T-cell (primary cell): ENCODE measurements at regions not wholly inside any gene's neighbourhood (a gene's known extent, or its start where the extent isn't known, plus 50 kb on each side); places are given as distances from the start of the nearest gene placed in this dataset.

Experiments
- ATAC-seq, 4 experiments: fragments of 200-7000 bp in 3 of 4; fragments of 150-1000 bp in 1 of 4; cut with Tn5 transposase; replicated peaks in 1 of 4; 1 replicate in 3 of 4; 2 replicates in 1 of 4; pipeline ENCODE4 v1.10.0; 2021; ENCODE audit warnings: moderate library complexity in 3 of 4, mild to moderate bottlenecking in 2 of 4, moderate number of reproducible peaks in 1 of 4
- CTCF ChIA-PET, 2 donors: fragments of 300-600 bp; sonication (Branson Sonifier 250); formaldehyde crosslinking; loops; one replicate each; lab custom pipeline; 2022; ENCODE audit warnings: antibody characterized with exemption in 2 of 2; lab: Charles Lee
- POLR2A ChIA-PET, 2 donors: fragments of 300-600 bp; sonication (Branson Sonifier 250); formaldehyde crosslinking; loops; one replicate each; lab custom pipeline; 2022; ENCODE audit warnings: antibody characterized with exemption in 2 of 2; lab: Charles Lee
- DNase-seq, 35 experiments: peaks; one replicate each; pipeline versions ENCODE4 v3.0.0 to v3.0.0-alpha.2; 2013 to 2023
- H3K27ac ChIP-seq: one replicate; pipeline ENCODE4 v1.5.1; 2013; ENCODE audit warnings: low read length
- H3K27me3 ChIP-seq, 2 experiments: replicated peaks in 1 of 2; 1 replicate in 1 of 2; 2 replicates in 1 of 2; pipeline versions ENCODE4 v1.6.1 to v1.7.0; 2013; ENCODE audit warnings: low read length in 1 of 2, mixed read lengths in 1 of 2; ENCODE audit not compliant: control insufficient read depth in 2 of 2, insufficient read depth in 2 of 2; ENCODE audit errors: extremely low read depth in 1 of 2
- H3K36me3 ChIP-seq, 2 donors: 1 replicate in 1 of 2; 2 replicates in 1 of 2; pipeline versions ENCODE4 v1.6.1 to v1.7.0; 2013; ENCODE audit warnings: low read length in 1 of 2; ENCODE audit not compliant: control insufficient read depth in 2 of 2, insufficient read depth in 1 of 2; ENCODE audit errors: extremely low read depth in 1 of 2
- H3K4me1 ChIP-seq, 2 experiments: 1 replicate in 1 of 2; 2 replicates in 1 of 2; pipeline versions ENCODE4 v1.6.1 to v1.7.0; 2013; ENCODE audit warnings: low read length in 2 of 2, mixed read lengths in 1 of 2; ENCODE audit not compliant: insufficient read depth in 2 of 2, control insufficient read depth in 1 of 2; ENCODE audit errors: extremely low read depth in 1 of 2
- H3K4me3 ChIP-seq, 2 donors: 1 replicate in 1 of 2; 2 replicates in 1 of 2; pipeline versions ENCODE4 v1.5.1 to v1.7.0; 2013; ENCODE audit warnings: mild to moderate bottlenecking in 2 of 2, low read length in 1 of 2, moderate library complexity in 1 of 2; ENCODE audit not compliant: control insufficient read depth in 1 of 2; ENCODE audit errors: extremely low read depth in 1 of 2
- H3K9me3 ChIP-seq: 2 replicates; pipeline ENCODE4 v1.7.0; 2013
- H3K27ac Mint-ChIP-seq, 2 donors: one replicate each; pipeline ENCODE4 v1.8.0; 2020 to 2021; ENCODE audit warnings: mild to moderate bottlenecking in 2 of 2, mixed read lengths in 2 of 2
- H3K27me3 Mint-ChIP-seq, 2 donors: one replicate each; pipeline ENCODE4 v1.8.0; 2021 to 2022; ENCODE audit warnings: mixed read lengths in 2 of 2
- H3K36me3 Mint-ChIP-seq: one replicate; pipeline ENCODE4 v1.8.0; 2021; ENCODE audit warnings: mixed read lengths
- H3K4me1 Mint-ChIP-seq, 3 donors: one replicate each; pipeline ENCODE4 v1.8.0; 2020 to 2022; ENCODE audit warnings: mixed read lengths in 3 of 3, mild to moderate bottlenecking in 1 of 3
- H3K4me3 Mint-ChIP-seq, 3 donors: one replicate each; pipeline ENCODE4 v1.8.0; 2020 to 2022; ENCODE audit warnings: mild to moderate bottlenecking in 3 of 3, mixed read lengths in 3 of 3, moderate library complexity in 3 of 3
- H3K9me3 Mint-ChIP-seq, 3 donors: one replicate each; pipeline ENCODE4 v1.8.0; 2020 to 2022; ENCODE audit warnings: mixed read lengths in 3 of 3
- WGBS: methylation state at CpG from one replicate; pipeline ENCODE4 v1.1.5; 2013; ENCODE audit warnings: missing lambda C conversion rate; ENCODE audit not compliant: insufficient coverage; 5-methylcytosine and 5-hydroxymethylcytosine counted together

DNA sequence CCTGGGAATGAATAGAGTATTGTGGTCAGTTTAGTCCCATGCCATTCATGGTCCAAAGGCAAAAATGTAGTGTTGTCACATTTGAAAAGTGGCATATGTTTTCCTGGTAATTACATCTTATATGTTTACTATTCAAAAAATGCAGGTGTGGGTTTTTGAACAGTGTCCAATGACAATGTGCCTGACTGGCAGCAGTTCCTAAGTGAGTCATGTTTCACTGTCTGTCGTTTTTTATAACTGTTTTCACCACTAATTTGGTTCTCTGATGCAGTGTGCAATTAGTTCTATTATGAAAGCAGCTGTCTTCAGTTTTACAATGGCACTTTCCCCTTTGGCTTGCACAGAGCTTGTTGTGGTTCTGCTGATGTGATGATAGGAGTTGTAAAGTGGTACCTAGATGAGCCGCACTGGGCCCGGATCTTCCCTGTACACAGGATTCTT, 162.3 kb downstream of the SEM1 start:
- Histone ChIP-seq H3K4me3 (no peak overlapping the region), H3K36me3 (no peaks in the 10 kb centered on the region), H3K4me1 (no peaks in the 10 kb centered on the region), H3K9me3 (no peaks in the 10 kb centered on the region), H3K27ac (no peak overlapping the region), H3K27me3 (no peaks in the 10 kb centered on the region)
- H3K27ac Mint-ChIP-seq, result no peak overlapping the region
- ChIA-PET CTCF (no interaction called here), POLR2A (no interaction called here)
- ATAC-seq (no peak), DNase-seq (no peak)
- H3K9me3 Mint-ChIP-seq, result peaks cover 0 to 3% (median 0%) of the 10 kb centered on the region in 3 donors
- H3K36me3 Mint-ChIP-seq, result no peaks in the 10 kb centered on the region
- H3K27me3 Mint-ChIP-seq, result peaks cover 9 to 14% of the 10 kb centered on the region in 2 donors
- WGBS, result no CpG with 5 or more reads among the region's 3 CpGs
- no peaks in the 10 kb centered on the region for H3K4me1 Mint-ChIP-seq
- H3K4me3 Mint-ChIP-seq, result no peak overlapping the region

DNA sequence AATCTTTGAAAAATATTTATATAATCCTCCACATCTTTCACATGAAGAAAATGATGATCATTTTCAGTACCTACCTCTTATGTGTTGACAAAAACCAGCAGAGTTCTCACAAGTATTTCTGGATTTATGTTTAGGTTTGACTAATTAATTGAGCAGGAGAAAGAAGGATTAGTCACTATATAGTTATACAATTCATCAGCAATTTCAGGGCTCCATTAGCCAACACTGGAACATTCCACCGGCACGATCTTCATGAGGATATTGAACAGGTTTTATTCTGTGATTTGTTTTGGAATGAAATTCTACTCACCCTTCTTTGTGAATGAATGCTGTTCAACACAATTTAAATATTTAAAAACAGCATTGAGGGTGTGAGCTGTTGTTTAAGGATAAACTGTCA, 163.2 kb downstream of the SEM1 start:
- no peak overlapping the region for H3K27ac ChIP-seq
- Mint-ChIP-seq H3K27me3 (peaks cover 11 to 14% of the 10 kb centered on the region in 2 donors), H3K36me3 (no peaks in the 10 kb centered on the region), H3K4me1 (no peaks in the 10 kb centered on the region), H3K27ac (no peak overlapping the region), H3K4me3 (no peak overlapping the region), H3K9me3 (peaks cover 0 to 3% (median 0%) of the 10 kb centered on the region in 3 donors)
- no peaks in the 10 kb centered on the region for H3K27me3 ChIP-seq
- no peaks in the 10 kb centered on the region for H3K36me3 ChIP-seq
- ATAC-seq, result no peak
- no peak overlapping the region for H3K4me3 ChIP-seq
- no CpG with 5 or more reads among the region's 2 CpGs for WGBS
- no peak for DNase-seq
- H3K9me3 ChIP-seq, result no peaks in the 10 kb centered on the region
- POLR2A ChIA-PET, result no interaction called here
- H3K4me1 ChIP-seq, result no peaks in the 10 kb centered on the region
- CTCF ChIA-PET, result no interaction called here

DNA sequence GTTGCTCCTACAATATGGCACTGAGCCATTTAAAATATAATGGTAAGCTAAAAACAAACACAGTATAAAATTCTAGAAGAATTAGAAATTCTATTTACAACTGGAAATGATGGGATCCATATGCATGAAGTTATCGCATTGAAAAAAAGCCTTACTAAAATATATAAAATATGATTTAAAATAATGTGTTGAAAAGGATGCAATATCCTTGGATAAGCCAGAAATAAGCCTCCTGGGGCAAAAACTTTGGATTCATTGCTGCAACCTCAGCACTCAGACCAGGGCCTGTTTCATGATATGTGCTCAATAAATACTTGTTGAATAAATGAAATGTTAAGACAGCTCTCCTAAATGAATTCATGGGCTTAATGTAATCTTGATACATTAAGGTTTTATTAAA, 170.2 kb downstream of the SEM1 start:
- ChIA-PET POLR2A (interaction anchor here in 1 of 2 donors (0.6 kb wide), 1 partner anchor 17 kb away, joined by 3 read pairs; no protein-coding TSS in a partner anchor), CTCF (no interaction called here)
- H3K27me3 ChIP-seq, result no peaks in the 10 kb centered on the region
- Mint-ChIP-seq H3K27ac (no peak overlapping the region), H3K27me3 (peaks cover 3 to 4% of the 10 kb centered on the region in 2 donors), H3K9me3 (no peaks in the 10 kb centered on the region), H3K36me3 (no peaks in the 10 kb centered on the region), H3K4me3 (no peak overlapping the region), H3K4me1 (no peaks in the 10 kb centered on the region)
- H3K4me1 ChIP-seq, result no peaks in the 10 kb centered on the region
- no peaks in the 10 kb centered on the region for H3K36me3 ChIP-seq
- no CpG with 5 or more reads among the region's 1 CpG for WGBS
- ATAC-seq (no peak), DNase-seq (no peak)
- no peak overlapping the region for H3K4me3 ChIP-seq
- H3K9me3 ChIP-seq, result no peaks in the 10 kb centered on the region
- H3K27ac ChIP-seq, result no peak overlapping the region

DNA sequence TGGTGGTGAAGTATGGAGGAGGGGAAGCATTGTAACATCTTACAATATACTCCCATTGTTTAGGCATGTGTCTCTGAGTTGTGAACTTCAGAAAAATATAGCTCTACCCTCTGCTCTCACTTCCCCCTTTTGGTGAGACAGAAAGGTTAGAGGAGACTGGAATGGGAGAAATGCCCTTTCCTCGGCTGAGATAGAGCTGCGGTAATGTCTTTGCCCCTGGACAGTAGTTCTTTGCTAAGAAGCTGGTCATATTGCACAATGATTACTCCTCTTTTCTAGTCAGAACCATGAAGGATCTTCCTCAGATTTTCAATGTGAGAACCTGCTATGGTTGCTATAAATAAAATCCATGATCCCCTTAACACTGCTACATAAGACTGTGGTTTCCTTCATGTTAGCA, 171.0 kb downstream of the SEM1 start:
- peaks cover 3 to 4% of the 10 kb centered on the region in 2 donors for H3K27me3 Mint-ChIP-seq
- no CpG with 5 or more reads among the region's 2 CpGs for WGBS
- no peak overlapping the region for H3K27ac Mint-ChIP-seq
- H3K36me3 Mint-ChIP-seq, result no peaks in the 10 kb centered on the region
- H3K4me3 Mint-ChIP-seq, result no peak overlapping the region
- Histone ChIP-seq H3K27me3 (no peaks in the 10 kb centered on the region), H3K4me1 (no peaks in the 10 kb centered on the region), H3K9me3 (no peaks in the 10 kb centered on the region), H3K36me3 (no peaks in the 10 kb centered on the region), H3K27ac (no peak overlapping the region), H3K4me3 (no peak overlapping the region)
- DNase-seq (no peak), ATAC-seq (no peak)
- no peaks in the 10 kb centered on the region for H3K9me3 Mint-ChIP-seq
- no peaks in the 10 kb centered on the region for H3K4me1 Mint-ChIP-seq
- POLR2A ChIA-PET, result no interaction called here
- CTCF ChIA-PET, result no interaction called here

DNA sequence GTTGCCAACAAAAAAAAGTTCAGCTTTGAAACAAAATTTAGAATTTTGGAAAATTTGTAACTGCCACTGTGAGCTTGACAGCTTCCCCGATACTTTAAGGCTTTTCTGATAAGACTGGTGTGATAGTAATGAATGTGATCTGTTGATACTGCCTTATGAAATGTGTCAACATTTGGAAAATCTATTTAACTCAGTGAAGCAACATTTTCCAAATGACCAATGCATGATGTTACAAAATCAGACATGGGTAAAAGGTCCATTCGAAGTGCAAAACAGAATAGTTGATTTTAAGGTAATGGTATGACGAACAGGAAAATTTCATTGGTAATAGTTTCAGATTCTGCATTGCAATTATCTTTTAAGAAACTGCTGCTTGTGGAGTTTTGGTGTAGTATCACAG, 175.4 kb downstream of the SEM1 start:
- ChIA-PET POLR2A (interaction anchor here in 1 of 2 donors (0.6 kb wide), 1 partner anchor 8 kb away, joined by 10 read pairs; no protein-coding TSS in a partner anchor), CTCF (no interaction called here)
- Histone ChIP-seq H3K9me3 (no peaks in the 10 kb centered on the region), H3K27ac (no peak overlapping the region), H3K4me1 (no peaks in the 10 kb centered on the region), H3K36me3 (no peaks in the 10 kb centered on the region), H3K27me3 (peaks cover 0 to 2% of the 10 kb centered on the region in 2 experiments), H3K4me3 (no peak overlapping the region)
- Mint-ChIP-seq H3K9me3 (no peaks in the 10 kb centered on the region), H3K27me3 (peaks cover 17 to 20% of the 10 kb centered on the region in 2 donors), H3K4me3 (no peak overlapping the region), H3K4me1 (no peaks in the 10 kb centered on the region), H3K27ac (no peak overlapping the region), H3K36me3 (no peaks in the 10 kb centered on the region)
- DNase-seq (no peak), ATAC-seq (no peak)
- WGBS, result no CpG with 5 or more reads among the region's 3 CpGs

DNA sequence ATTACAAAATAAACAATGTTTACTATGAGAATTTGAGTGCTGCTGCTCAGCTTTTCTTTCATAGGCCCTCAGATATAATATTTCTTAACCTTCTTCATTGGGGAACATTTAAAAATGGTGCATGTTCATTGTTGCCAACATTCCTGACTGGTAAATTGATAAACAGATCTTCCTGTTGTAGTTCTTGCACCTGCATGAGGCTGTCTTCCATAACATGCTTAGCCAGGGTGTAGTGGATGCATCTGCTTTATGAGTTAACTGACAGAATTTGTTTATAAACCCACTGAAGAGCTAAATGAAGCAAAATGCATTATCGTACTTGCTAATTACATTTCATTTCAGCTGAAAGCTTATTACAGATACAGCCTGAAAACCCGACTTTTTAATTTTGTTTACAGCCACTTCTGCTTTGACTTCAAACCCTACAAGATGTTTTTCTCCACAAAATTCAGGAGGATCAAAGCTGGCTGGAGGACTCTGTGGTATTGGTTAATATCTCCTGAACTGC, 177.2 kb downstream of the SEM1 start:
- H3K4me3 ChIP-seq, result no peak overlapping the region
- H3K27ac Mint-ChIP-seq, result no peak overlapping the region
- 80% methylated on average over 1 of the region's 2 CpGs for WGBS
- ATAC-seq (no peak), DNase-seq (no peak)
- H3K9me3 Mint-ChIP-seq, result no peaks in the 10 kb centered on the region
- H3K36me3 ChIP-seq, result no peaks in the 10 kb centered on the region
- H3K9me3 ChIP-seq, result no peaks in the 10 kb centered on the region
- no peaks in the 10 kb centered on the region for H3K4me1 ChIP-seq
- no peaks in the 10 kb centered on the region for H3K36me3 Mint-ChIP-seq
- peaks cover 21 to 24% of the 10 kb centered on the region in 2 donors for H3K27me3 Mint-ChIP-seq
- no peak overlapping the region for H3K27ac ChIP-seq
- POLR2A ChIA-PET, result no interaction called here
- no peak overlapping the region for H3K4me3 Mint-ChIP-seq
- peaks cover 0 to 2% of the 10 kb centered on the region in 2 experiments for H3K27me3 ChIP-seq
- H3K4me1 Mint-ChIP-seq, result no peaks in the 10 kb centered on the region
- CTCF ChIA-PET, result interaction anchor here in 1 of 2 donors (0.6 kb wide), 1 partner anchor 503 kb away, joined by 4 read pairs; no protein-coding TSS in a partner anchor

DNA sequence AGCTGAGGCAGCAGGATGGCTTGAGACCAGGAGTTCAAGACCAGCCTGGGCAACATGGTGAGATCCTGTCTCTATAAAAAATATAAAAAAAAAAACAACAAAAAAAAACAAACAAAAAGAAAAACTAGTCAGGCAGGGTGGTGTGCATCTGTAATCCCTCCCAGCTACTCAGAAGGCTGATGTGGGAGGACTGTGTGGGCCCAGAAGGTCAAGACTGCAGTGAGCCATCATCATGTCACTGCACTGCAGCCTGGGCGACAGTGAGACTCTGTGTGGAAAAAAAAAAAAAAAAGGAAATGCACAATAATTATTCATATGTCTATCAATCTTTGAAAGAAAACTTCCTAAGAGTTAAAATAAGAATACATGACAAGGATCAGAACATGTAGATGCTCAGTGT, 178.3 kb downstream of the SEM1 start:
- H3K4me1 ChIP-seq, result no peaks in the 10 kb centered on the region
- DNase-seq (no peak), ATAC-seq (no peak)
- H3K4me1 Mint-ChIP-seq, result no peaks in the 10 kb centered on the region
- no peak overlapping the region for H3K27ac Mint-ChIP-seq
- H3K27me3 ChIP-seq, result peaks cover 2% of the 10 kb centered on the region in 2 experiments
- ChIA-PET POLR2A (no interaction called here), CTCF (no interaction called here)
- WGBS, result no CpG with 5 or more reads among the region's 1 CpG
- H3K4me3 ChIP-seq, result no peak overlapping the region
- H3K9me3 Mint-ChIP-seq, result no peaks in the 10 kb centered on the region
- no peaks in the 10 kb centered on the region for H3K9me3 ChIP-seq
- no peaks in the 10 kb centered on the region for H3K36me3 Mint-ChIP-seq
- no peaks in the 10 kb centered on the region for H3K36me3 ChIP-seq
- no peak overlapping the region for H3K4me3 Mint-ChIP-seq
- peaks cover 22 to 28% of the 10 kb centered on the region in 2 donors for H3K27me3 Mint-ChIP-seq
- no peak overlapping the region for H3K27ac ChIP-seq
